ENCODE measurements at regions not wholly inside any gene's neighbourhood (a gene's known extent, or its start where the extent isn't known, plus 50 kb on each side); places are given as distances from the start of the nearest gene placed in this dataset.

DNA sequence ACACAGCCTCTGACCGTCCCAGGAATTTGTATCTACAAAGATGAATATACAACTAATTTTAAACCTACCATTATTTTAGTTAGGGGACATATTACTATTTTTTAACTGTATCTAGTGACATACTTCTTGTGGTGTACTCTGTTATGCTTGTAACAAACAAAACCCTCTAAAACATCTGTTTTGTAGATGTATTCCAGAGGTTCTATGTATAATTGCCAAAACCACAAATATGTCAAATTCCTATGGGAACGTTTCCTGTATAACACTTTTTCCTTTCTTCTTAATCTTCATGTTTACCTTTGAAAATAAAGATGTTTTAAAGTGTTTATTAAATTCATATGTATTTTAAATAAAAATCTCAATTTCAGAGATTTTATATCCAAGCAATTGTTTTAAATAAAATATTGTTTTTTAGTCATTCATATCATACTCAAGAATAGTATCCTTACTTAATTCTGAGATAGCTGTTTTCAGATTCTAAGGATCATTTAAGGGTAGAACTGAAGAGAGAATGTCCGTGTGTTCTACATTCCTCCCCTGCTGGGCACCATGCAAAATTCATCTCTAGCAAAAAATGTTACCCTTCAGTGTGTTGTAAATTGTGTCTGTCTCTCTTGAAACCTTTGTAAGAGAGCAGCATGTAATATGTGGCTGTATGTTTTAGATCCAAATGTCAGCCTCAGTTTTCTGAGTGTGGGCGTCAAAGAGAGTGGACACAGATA lies 1327.7 kb downstream of the EFNB2 start:
- intact Hi-C loops (cut with DNase I) = no loop called here
- TF ChIP-seq POLR2A (IDR thresholded peaks at IDR 0.05) (no peak), POLR2AphosphoS5 (IDR thresholded peaks at IDR 0.05; ENCODE audit: insufficient read depth in 1 of 2, low read depth in 1 of 2) (no peak)
- TF ChIP-seq, protein P1, sequence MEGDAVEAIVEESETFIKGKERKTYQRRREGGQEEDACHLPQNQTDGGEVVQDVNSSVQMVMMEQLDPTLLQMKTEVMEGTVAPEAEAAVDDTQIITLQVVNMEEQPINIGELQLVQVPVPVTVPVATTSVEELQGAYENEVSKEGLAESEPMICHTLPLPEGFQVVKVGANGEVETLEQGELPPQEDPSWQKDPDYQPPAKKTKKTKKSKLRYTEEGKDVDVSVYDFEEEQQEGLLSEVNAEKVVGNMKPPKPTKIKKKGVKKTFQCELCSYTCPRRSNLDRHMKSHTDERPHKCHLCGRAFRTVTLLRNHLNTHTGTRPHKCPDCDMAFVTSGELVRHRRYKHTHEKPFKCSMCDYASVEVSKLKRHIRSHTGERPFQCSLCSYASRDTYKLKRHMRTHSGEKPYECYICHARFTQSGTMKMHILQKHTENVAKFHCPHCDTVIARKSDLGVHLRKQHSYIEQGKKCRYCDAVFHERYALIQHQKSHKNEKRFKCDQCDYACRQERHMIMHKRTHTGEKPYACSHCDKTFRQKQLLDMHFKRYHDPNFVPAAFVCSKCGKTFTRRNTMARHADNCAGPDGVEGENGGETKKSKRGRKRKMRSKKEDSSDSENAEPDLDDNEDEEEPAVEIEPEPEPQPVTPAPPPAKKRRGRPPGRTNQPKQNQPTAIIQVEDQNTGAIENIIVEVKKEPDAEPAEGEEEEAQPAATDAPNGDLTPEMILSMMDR (IDR thresholded peaks at IDR 0.05) = no peak
- Histone ChIP-seq H3K9me3 (no peaks in the 10 kb centered on the region), H3K4me1 (no peaks in the 10 kb centered on the region), H3K27ac (no peak overlapping the region), H3K4me3 (no peak overlapping the region), H3K27me3 (no peaks in the 10 kb centered on the region), H3K36me3 (no peaks in the 10 kb centered on the region)
- DNase-seq (ENCODE audit: extremely low spot score in 2 of 2) = no peak

DNA sequence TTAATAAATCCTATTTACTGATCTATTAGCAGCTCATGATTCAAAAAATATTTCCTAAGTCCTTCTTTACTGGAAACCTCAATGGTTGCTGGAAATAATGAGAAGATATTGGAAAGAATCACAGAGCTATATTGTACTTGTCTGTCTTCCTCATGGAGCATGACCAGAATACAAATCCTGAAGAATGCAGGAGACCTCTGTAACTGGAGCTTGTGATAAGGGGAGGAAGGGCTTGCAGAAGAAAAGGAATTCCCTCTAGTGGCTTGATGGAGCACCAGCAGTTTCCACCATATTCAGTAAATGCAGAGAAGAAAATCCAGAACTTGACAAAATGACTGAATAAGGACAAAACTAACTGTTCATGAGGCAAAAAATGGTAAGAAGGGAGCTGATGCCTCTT lies 1333.1 kb downstream of the EFNB2 start:
- no peaks in the 10 kb centered on the region for H3K9me3 ChIP-seq
- no peak for DNase-seq (ENCODE audit: extremely low spot score in 2 of 2)
- H3K4me1 ChIP-seq = no peaks in the 10 kb centered on the region
- H3K27ac ChIP-seq = no peak overlapping the region
- intact Hi-C loops (cut with DNase I) = no loop called here
- H3K36me3 ChIP-seq = no peaks in the 10 kb centered on the region
- H3K4me3 ChIP-seq = no peak overlapping the region
- no peaks in the 10 kb centered on the region for H3K27me3 ChIP-seq
- TF ChIP-seq POLR2AphosphoS5 (IDR thresholded peaks at IDR 0.05; ENCODE audit: insufficient read depth in 1 of 2, low read depth in 1 of 2) (no peak), POLR2A (IDR thresholded peaks at IDR 0.05) (no peak)
- TF ChIP-seq, protein P1 (IDR thresholded peaks at IDR 0.05) = no peak

DNA sequence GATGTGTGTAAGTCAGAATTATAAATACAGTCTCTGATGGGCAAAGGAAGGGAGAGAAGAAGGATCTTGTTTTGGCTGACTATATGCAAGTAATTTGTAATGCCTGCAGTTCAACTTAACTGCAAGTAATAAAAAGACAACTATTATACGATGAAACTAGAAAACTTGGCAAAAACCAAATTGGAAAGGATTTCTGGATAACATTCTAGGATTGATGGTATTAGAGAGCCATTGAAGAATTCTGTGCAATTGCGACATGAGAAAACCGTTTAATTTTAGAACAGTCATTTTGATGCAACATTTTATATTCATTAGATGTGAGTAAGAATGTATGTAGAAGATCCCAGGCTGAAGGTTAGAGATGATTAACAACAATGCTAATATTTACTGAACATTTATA lies 1334.1 kb downstream of the EFNB2 start:
- TF ChIP-seq POLR2A (IDR thresholded peaks at IDR 0.05) (no peak), POLR2AphosphoS5 (IDR thresholded peaks at IDR 0.05; ENCODE audit: insufficient read depth in 1 of 2, low read depth in 1 of 2) (no peak)
- TF ChIP-seq, protein P1 (IDR thresholded peaks at IDR 0.05) = no peak
- no peak overlapping the region for H3K27ac ChIP-seq
- no peaks in the 10 kb centered on the region for H3K9me3 ChIP-seq
- DNase-seq (ENCODE audit: extremely low spot score in 2 of 2) = no peak
- intact Hi-C loops (cut with DNase I) = no loop called here
- H3K27me3 ChIP-seq = no peaks in the 10 kb centered on the region
- no peaks in the 10 kb centered on the region for H3K4me1 ChIP-seq
- no peak overlapping the region for H3K4me3 ChIP-seq
- no peaks in the 10 kb centered on the region for H3K36me3 ChIP-seq

DNA sequence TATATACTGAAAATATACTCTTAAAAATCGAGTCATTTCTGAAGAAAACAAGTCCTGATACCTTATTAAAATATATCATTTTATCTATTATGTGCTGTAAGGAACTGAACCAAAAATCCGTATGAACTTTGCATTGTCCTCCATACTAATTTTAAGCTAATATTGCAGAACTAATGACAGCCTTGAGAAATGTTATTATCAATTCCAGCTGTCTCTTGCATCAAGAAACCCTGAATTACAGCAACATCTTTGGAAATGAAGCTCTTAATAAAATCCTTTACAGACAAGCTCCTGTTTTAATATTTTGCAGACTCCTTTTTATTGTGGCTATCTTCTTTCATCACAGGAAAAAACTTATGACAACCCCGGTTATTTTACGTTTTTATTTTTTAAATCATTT lies 1335.3 kb downstream of the EFNB2 start:
- no peaks in the 10 kb centered on the region for H3K27me3 ChIP-seq
- H3K9me3 ChIP-seq = no peaks in the 10 kb centered on the region
- no peak overlapping the region for H3K27ac ChIP-seq
- no peak for DNase-seq (ENCODE audit: extremely low spot score in 2 of 2)
- H3K4me1 ChIP-seq = no peaks in the 10 kb centered on the region
- H3K36me3 ChIP-seq = no peaks in the 10 kb centered on the region
- TF ChIP-seq POLR2AphosphoS5 (IDR thresholded peaks at IDR 0.05; ENCODE audit: insufficient read depth in 1 of 2, low read depth in 1 of 2) = no peak
- TF ChIP-seq POLR2A (IDR thresholded peaks at IDR 0.05) = no peak
- TF ChIP-seq, protein P1 (IDR thresholded peaks at IDR 0.05) = no peak
- intact Hi-C loops (cut with DNase I) = no loop called here
- H3K4me3 ChIP-seq = no peak overlapping the region

DNA sequence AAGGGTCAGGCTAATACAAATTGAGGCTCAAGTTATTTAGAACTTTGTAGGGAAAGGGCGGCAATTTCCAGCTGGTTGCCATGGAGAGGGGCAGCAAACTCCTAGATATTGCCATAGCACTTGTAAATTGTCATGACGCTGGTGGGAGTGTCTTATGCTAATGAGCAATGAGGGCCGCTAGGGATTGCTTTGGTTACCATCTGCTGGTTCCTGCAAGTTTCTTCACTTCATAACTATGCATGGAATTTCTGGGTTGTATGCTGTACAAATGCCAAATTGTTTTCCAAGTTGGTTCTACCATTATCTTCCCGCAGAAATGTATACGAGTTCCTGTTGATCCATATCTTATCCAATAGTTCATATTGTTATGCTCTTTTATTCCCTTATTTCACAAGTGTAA lies 1339.4 kb downstream of the EFNB2 start:
- no peak for DNase-seq (ENCODE audit: extremely low spot score in 2 of 2)
- no peak for TF ChIP-seq POLR2AphosphoS5 (IDR thresholded peaks at IDR 0.05; ENCODE audit: insufficient read depth in 1 of 2, low read depth in 1 of 2)
- intact Hi-C loops (cut with DNase I) = no loop called here
- H3K4me3 ChIP-seq = no peak overlapping the region
- H3K27me3 ChIP-seq = no peaks in the 10 kb centered on the region
- no peaks in the 10 kb centered on the region for H3K4me1 ChIP-seq
- no peak overlapping the region for H3K27ac ChIP-seq
- H3K36me3 ChIP-seq = no peaks in the 10 kb centered on the region
- H3K9me3 ChIP-seq = no peaks in the 10 kb centered on the region

Data from vagina (tissue), 2 donors.